Psoas muscle (tissue), 7 donors: ENCODE measurements at regions not wholly inside any gene's neighbourhood (a gene's known extent, or its start where the extent isn't known, plus 50 kb on each side); places are given as distances from the start of the nearest gene placed in this dataset.

Experiments used
- ATAC-seq, 4 donors: fragments of 200-7000 bp; cut with Tn5 transposase; one replicate each; pipeline ENCODE4 v1.9.1; 2020; ENCODE audit warnings: moderate library complexity in 3 of 4, mild to moderate bottlenecking in 2 of 4
- DNase-seq, 2 donors: peaks; one replicate each; pipeline ENCODE4 v3.0.0-alpha.2; 2020
- H3K27ac ChIP-seq: fragments of 200-600 bp; one replicate; pipeline ENCODE4 v1.8.0; 2022
- H3K27me3 ChIP-seq, 3 donors: fragments of 200-600 bp in 1 of 3; one replicate each; pipeline versions ENCODE4 v1.6.1 to v1.8.0; 2013 to 2022; ENCODE audit warnings: low read length in 2 of 3, mild to moderate bottlenecking in 2 of 3, moderate library complexity in 1 of 3; ENCODE audit not compliant: insufficient read depth in 3 of 3
- H3K36me3 ChIP-seq, 2 donors: fragments of 200-600 bp in 1 of 2; one replicate each; pipeline versions ENCODE4 v1.6.1 to v1.8.0; 2013 to 2022; ENCODE audit warnings: low read depth in 1 of 2, mild to moderate bottlenecking in 1 of 2, moderate library complexity in 1 of 2; ENCODE audit not compliant: insufficient read depth in 1 of 2
- H3K4me1 ChIP-seq: fragments of 200-600 bp; one replicate; pipeline ENCODE4 v1.8.0; 2022
- H3K4me3 ChIP-seq: fragments of 200-600 bp; one replicate; pipeline ENCODE4 v1.8.0; 2022; ENCODE audit warnings: mild to moderate bottlenecking
- H3K9me3 ChIP-seq: fragments of 200-600 bp; one replicate; pipeline ENCODE4 v1.8.0; 2022
- WGBS, 3 donors: extraction: QIAGEN DNeasy Blood & Tissue Kit; methylation state at CpG; one replicate each; pipeline versions ENCODE4 v1.1.6 to v1.1.7; 2013; 5-methylcytosine and 5-hydroxymethylcytosine counted together
- intact Hi-C, 2 donors: fragments of 100-400 bp; cut with DNase I; formaldehyde crosslinking; loops; one replicate each; pipeline versions ENCODE4 v1.11.0 to v1.14.2; 2022
- TF ChIP-seq, protein P1 (sequence below): fragments of 200-600 bp; IDR thresholded peaks from one replicate; pipeline ENCODE4 v1.8.0; 2022; ENCODE audit warnings: antibody characterized with exemption
- donor health status: healthy with polysubstance abuse.
- donor health status: DM: no; HTN: no; CAD: no; lungs with moderate emphysema.
- donor health status: Bipolar disorder and iron deficiency.
- donor health status: healthy.
- donor health status: DM: yes; HTN: yes; CAD: no.
- donor health status: DM: no; HTN: no; CAD: no.
- donor health status: DM: yes; HTN: yes; CAD: no.

- Histone ChIP-seq H3K27me3 (no peaks in the 10 kb centered on the region), H3K4me1 (no peaks in the 10 kb centered on the region), H3K36me3 (no peaks in the 10 kb centered on the region), H3K27ac (no peak overlapping the region), H3K4me3 (no peak overlapping the region), H3K9me3 (no peaks in the 10 kb centered on the region)
- TF ChIP-seq, protein P1, sequence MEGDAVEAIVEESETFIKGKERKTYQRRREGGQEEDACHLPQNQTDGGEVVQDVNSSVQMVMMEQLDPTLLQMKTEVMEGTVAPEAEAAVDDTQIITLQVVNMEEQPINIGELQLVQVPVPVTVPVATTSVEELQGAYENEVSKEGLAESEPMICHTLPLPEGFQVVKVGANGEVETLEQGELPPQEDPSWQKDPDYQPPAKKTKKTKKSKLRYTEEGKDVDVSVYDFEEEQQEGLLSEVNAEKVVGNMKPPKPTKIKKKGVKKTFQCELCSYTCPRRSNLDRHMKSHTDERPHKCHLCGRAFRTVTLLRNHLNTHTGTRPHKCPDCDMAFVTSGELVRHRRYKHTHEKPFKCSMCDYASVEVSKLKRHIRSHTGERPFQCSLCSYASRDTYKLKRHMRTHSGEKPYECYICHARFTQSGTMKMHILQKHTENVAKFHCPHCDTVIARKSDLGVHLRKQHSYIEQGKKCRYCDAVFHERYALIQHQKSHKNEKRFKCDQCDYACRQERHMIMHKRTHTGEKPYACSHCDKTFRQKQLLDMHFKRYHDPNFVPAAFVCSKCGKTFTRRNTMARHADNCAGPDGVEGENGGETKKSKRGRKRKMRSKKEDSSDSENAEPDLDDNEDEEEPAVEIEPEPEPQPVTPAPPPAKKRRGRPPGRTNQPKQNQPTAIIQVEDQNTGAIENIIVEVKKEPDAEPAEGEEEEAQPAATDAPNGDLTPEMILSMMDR: no peak
- intact Hi-C loops: no loop called here
- ATAC-seq: no peak
- DNase-seq: no peak
- 22 to 48% (median 31%) methylated on average over 3 of the region's 3 CpGs for WGBS, 3 donors
Measured at GRCh38 chr12:105464406-105464805, 133.9 kb downstream of the C12orf75 start.

GRCh38 chr12:105466231-105466900, 135.9 kb downstream of the C12orf75 start:
- TF ChIP-seq, protein P1: no peak
- no peaks in the 10 kb centered on the region for H3K36me3 ChIP-seq
- intact Hi-C loops: no loop called here
- H3K4me1 ChIP-seq: no peaks in the 10 kb centered on the region
- H3K4me3 ChIP-seq: no peak overlapping the region
- no peaks in the 10 kb centered on the region for H3K9me3 ChIP-seq
- H3K27me3 ChIP-seq: no peaks in the 10 kb centered on the region
- no peak for DNase-seq
- no peak overlapping the region for H3K27ac ChIP-seq
- no peak for ATAC-seq
- WGBS, 3 donors: 67 to 75% (median 67%) methylated on average over 5 of the region's 5 CpGs

DNA sequence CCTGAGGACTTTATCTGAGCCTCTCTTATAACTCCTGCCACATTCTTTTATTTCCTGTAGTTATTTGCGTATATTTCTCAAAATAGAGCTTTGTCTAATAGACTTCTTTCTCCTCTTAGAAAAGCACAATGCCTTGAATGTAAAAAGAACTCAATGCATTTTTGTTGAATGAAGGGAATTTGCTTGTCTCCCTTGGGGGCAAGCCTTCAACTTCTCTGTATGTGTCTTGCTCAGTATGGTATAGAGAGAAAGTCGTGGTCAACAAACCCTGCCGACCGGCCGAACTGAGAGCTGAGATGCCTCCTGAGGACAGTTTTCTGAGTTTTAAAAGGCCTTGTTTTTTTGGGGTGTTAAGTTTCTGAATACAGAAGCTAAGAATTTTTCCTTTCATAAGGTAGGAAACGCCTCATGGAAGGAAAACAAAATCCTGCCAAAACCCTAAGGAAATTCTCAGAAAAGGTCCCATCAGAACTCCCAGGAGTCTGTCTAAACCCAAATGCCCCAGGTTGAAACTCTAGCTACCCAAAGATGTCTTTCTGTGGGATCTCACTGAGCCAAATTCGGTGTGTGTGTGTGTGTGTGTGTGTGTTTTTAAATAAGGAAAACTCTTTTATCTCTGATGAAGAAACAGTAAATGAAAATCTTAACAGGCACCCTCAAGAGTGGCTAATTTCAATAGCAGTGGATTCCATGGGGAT, 136.6 kb downstream of the C12orf75 start:
- DNase-seq: no peak
- WGBS, 3 donors: 69 to 75% (median 73%) methylated on average over 7 of the region's 7 CpGs
- Histone ChIP-seq H3K4me3 (no peak overlapping the region), H3K27me3 (no peaks in the 10 kb centered on the region), H3K27ac (no peak overlapping the region), H3K9me3 (no peaks in the 10 kb centered on the region), H3K4me1 (no peaks in the 10 kb centered on the region), H3K36me3 (no peaks in the 10 kb centered on the region)
- TF ChIP-seq, protein P1: no peak
- intact Hi-C loops: no loop called here
- ATAC-seq: no peak

DNA sequence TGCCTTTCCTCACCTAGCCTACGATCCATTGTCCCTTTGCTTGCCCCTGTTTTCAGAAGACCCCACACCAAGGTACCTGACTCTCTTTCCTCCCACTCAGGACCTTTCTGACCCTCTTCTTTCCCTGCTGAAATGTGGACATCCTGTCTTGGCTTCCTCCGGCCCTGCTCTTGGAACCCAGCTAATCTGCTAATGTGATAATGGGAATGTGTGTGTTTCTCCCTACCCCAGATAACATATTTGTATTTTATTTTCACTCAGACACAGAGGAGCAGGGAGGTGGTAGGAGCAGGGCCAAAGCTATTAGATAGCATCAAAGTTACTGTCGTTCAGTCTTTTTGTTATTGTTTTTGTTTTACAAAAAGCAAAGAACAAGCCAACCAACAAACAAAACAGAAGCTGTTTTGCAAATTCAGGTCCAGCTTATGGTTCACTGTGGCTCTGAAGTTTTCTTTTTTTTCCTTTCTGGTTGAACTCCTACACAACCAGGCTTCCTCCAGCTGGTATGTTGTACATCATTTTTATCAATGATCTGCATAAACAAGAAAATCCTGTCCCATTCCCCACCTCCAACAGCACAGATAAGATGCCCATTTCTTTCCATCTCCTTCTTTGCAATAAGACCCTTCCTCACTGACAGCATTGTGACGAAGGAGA, 137.3 kb downstream of the C12orf75 start:
- Histone ChIP-seq H3K4me1 (no peaks in the 10 kb centered on the region), H3K9me3 (no peaks in the 10 kb centered on the region), H3K4me3 (no peak overlapping the region), H3K36me3 (no peaks in the 10 kb centered on the region), H3K27me3 (no peaks in the 10 kb centered on the region), H3K27ac (no peak overlapping the region)
- WGBS, 3 donors: 75 to 82% (median 78%) methylated on average over 4 of the region's 4 CpGs
- DNase-seq (no peak), ATAC-seq (no peak)
- TF ChIP-seq, protein P1: no peak
- intact Hi-C loops: no loop called here
